ENCODE measurements at regions not wholly inside any gene's neighbourhood (a gene's known extent, or its start where the extent isn't known, plus 50 kb on each side); places are given as distances from the start of the nearest gene placed in this dataset.

DNA sequence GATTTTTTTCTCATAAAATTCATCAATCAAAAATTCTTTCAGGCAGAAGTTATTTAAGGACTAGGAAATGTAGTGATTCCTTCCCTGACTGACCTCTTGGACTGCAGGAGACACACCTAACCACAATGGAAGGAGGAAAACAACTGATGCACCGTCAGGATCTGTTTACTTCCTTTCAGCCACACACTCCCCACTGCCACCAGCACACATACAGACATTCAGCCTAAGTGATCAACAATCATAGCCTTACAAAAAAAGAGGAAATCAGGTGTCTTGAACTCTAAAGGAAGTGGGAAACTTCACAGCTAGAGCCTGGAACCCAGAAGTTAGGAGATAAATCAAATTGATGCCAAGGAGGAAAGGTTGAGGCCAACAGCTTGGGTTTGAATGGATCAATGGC lies 213.5 kb upstream of the ACVR2A start:
- DNase-seq, result no peak
- no peaks in the 10 kb centered on the region for H3K4me1 ChIP-seq
- no peaks in the 10 kb centered on the region for H3K27me3 ChIP-seq
- intact Hi-C loops (cut with DNase I; ENCODE audit: low total_unique reads), result no loop called here
- H3K36me3 ChIP-seq (ENCODE audit: low read depth, missing control alignments), result no peaks in the 10 kb centered on the region
- no peaks in the 10 kb centered on the region for H3K9me3 ChIP-seq
- no peak overlapping the region for H3K4me3 ChIP-seq
- TF ChIP-seq, protein P1, sequence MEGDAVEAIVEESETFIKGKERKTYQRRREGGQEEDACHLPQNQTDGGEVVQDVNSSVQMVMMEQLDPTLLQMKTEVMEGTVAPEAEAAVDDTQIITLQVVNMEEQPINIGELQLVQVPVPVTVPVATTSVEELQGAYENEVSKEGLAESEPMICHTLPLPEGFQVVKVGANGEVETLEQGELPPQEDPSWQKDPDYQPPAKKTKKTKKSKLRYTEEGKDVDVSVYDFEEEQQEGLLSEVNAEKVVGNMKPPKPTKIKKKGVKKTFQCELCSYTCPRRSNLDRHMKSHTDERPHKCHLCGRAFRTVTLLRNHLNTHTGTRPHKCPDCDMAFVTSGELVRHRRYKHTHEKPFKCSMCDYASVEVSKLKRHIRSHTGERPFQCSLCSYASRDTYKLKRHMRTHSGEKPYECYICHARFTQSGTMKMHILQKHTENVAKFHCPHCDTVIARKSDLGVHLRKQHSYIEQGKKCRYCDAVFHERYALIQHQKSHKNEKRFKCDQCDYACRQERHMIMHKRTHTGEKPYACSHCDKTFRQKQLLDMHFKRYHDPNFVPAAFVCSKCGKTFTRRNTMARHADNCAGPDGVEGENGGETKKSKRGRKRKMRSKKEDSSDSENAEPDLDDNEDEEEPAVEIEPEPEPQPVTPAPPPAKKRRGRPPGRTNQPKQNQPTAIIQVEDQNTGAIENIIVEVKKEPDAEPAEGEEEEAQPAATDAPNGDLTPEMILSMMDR (IDR thresholded peaks at IDR 0.05), result no peak
- no peak for TF ChIP-seq POLR2A (IDR thresholded peaks at IDR 0.05)
- 21 to 53% methylated on average over 1 of the region's 1 CpG for WGBS, 2 donors
- no peak overlapping the region for H3K27ac ChIP-seq

DNA sequence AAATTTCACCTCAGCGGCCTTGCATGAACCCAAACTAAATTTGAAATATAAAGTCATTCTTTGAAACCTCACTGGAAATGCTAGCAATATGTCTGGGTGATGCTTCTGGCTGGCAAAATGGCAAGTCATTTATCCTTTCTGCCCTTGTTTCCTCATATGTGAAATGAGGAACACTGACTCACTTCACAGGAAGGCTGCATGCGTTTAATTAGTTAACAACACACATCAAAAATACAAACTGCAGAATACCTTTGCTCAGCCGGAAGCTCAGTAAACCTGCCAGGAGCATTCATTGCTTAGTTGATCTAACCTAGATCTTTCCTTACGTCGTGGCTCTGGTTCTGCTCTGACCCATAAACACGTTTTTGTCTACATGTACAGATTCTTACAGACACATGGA lies 214.2 kb upstream of the ACVR2A start:
- WGBS, 2 donors, result 70 to 71% methylated on average over 6 of the region's 6 CpGs
- intact Hi-C loops (cut with DNase I; ENCODE audit: low total_unique reads), result no loop called here

GRCh38 chr2:147628971-147629421 lies 215.8 kb upstream of the ACVR2A start:
- Histone ChIP-seq H3K27ac (no peak overlapping the region), H3K36me3 (ENCODE audit: low read depth, missing control alignments) (no peaks in the 10 kb centered on the region), H3K9me3 (no peaks in the 10 kb centered on the region), H3K27me3 (no peaks in the 10 kb centered on the region), H3K4me1 (no peaks in the 10 kb centered on the region), H3K4me3 (no peak overlapping the region)
- no peak for DNase-seq
- 86 to 88% methylated on average over 1 of the region's 1 CpG for WGBS, 2 donors
- intact Hi-C loops (cut with DNase I; ENCODE audit: low total_unique reads), result no loop called here
- TF ChIP-seq, protein P1 (IDR thresholded peaks at IDR 0.05), result no peak
- TF ChIP-seq POLR2A (IDR thresholded peaks at IDR 0.05), result no peak

More for the DNA sequence above, 214.2 kb upstream of the ACVR2A start:
- no peaks in the 10 kb centered on the region for H3K36me3 ChIP-seq (ENCODE audit: low read depth, missing control alignments)
- no peak for DNase-seq
- TF ChIP-seq, protein P1 (IDR thresholded peaks at IDR 0.05), result no peak
- TF ChIP-seq POLR2A (IDR thresholded peaks at IDR 0.05), result no peak
- H3K27ac ChIP-seq, result no peak overlapping the region
- no peaks in the 10 kb centered on the region for H3K4me1 ChIP-seq
- H3K4me3 ChIP-seq, result no peak overlapping the region
- no peaks in the 10 kb centered on the region for H3K9me3 ChIP-seq
- no peaks in the 10 kb centered on the region for H3K27me3 ChIP-seq

- Histone ChIP-seq H3K27me3 (no peaks in the 10 kb centered on the region), H3K36me3 (ENCODE audit: low read depth, missing control alignments) (no peaks in the 10 kb centered on the region), H3K4me3 (no peak overlapping the region), H3K27ac (no peak overlapping the region), H3K4me1 (no peaks in the 10 kb centered on the region), H3K9me3 (no peaks in the 10 kb centered on the region)
- no peak for TF ChIP-seq POLR2A (IDR thresholded peaks at IDR 0.05)
- TF ChIP-seq, protein P1 (IDR thresholded peaks at IDR 0.05), result no peak
- whole genome bisulfite sequencing, 2 donors, result 100% methylated on average over 1 of the region's 1 CpG
- DNase-seq, result no peak
- intact Hi-C loops (cut with DNase I; ENCODE audit: low total_unique reads), result no loop called here
Measured at GRCh38 chr2:147623328-147623727, 221.5 kb upstream of the ACVR2A start.

- no peak for DNase-seq
- TF ChIP-seq, protein P1 (IDR thresholded peaks at IDR 0.05), result no peak
- intact Hi-C loops (cut with DNase I; ENCODE audit: low total_unique reads), result no loop called here
- Histone ChIP-seq H3K27ac (no peak overlapping the region), H3K4me3 (no peak overlapping the region), H3K9me3 (no peaks in the 10 kb centered on the region), H3K27me3 (no peaks in the 10 kb centered on the region), H3K4me1 (no peaks in the 10 kb centered on the region), H3K36me3 (ENCODE audit: low read depth, missing control alignments) (no peaks in the 10 kb centered on the region)
- 92 to 94% methylated on average over 3 of the region's 3 CpGs for WGBS, 2 donors
Measured at GRCh38 chr2:147621656-147622197, 223.1 kb upstream of the ACVR2A start.

All from testis (tissue), 2 donors.